ENCODE measurements at regions not wholly inside any gene's neighbourhood (a gene's known extent, or its start where the extent isn't known, plus 50 kb on each side); places are given as distances from the start of the nearest gene placed in this dataset.

DNA sequence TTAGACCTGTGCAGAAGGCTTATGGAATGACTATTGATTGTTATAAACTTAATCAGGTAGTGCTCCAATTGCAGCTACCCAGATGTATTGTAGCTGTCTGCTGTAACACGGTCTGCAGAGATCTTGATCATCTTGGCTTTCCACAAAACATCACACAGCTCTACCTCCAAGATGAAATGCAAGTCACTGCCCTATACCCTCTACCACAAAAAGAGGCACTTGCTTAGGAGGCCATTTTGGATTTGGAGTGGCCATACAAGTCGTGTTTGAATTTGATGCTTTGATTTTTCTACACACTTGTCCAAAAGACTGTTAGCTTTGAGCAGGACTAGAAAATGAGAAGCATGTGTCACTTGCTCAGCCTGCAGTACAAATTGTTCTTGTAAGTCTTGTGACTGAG, 377.2 kb downstream of the TNS3 start:
- Histone ChIP-seq H3K4ac (ENCODE audit: low read depth, low read length) (no peak overlapping the region), H3K18ac (ENCODE audit: low read depth, low read length) (no peak overlapping the region), H3K9me3 (ENCODE audit: control insufficient read depth, insufficient read depth, low read length) (peaks cover 2% of the 10 kb centered on the region; the same call in 1 of the 2 replicates), H3K36me3 (ENCODE audit: control insufficient read depth, insufficient read depth, low read length) (no peaks in the 10 kb centered on the region), H3K9me1 (ENCODE audit: insufficient read depth, low read length) (no peaks in the 10 kb centered on the region; the same call in 1 of the 2 replicates), H2AK9ac (replicated peaks; ENCODE audit: low read depth, low read length, poor library complexity) (no peak overlapping the region), H2BK20ac (ENCODE audit: low read depth, low read length) (no peak overlapping the region), H3K23ac (ENCODE audit: low read depth, low read length) (no peak overlapping the region), H4K5ac (ENCODE audit: low read depth, low read length) (no peak overlapping the region), H3K27me3 (ENCODE audit: control insufficient read depth, insufficient read depth, low read length) (peaks cover 48% of the 10 kb centered on the region), H3K9ac (ENCODE audit: low read depth, low read length) (no peak overlapping the region), H2BK5ac (ENCODE audit: low read depth, low read length, poor library complexity, severe bottlenecking) (no peak overlapping the region), H2BK15ac (ENCODE audit: low read depth, low read length) (no peak overlapping the region), H4K91ac (ENCODE audit: insufficient read depth, low read depth, low read length) (no peak overlapping the region), H4K8ac (ENCODE audit: low read depth in 2 of 2, low read length in 2 of 2) (no peak overlapping the region), H3K4me1 (ENCODE audit: control insufficient read depth, insufficient read depth, low read length) (peaks cover 2% of the 10 kb centered on the region; the same call in 1 of the 2 replicates), H3K79me1 (ENCODE audit: low read depth in 1 of 2, low read length in 2 of 2) (no peaks in the 10 kb centered on the region), H3K4me3 (ENCODE audit: insufficient read depth, low read depth, low read length) (no peak overlapping the region), H3K56ac (ENCODE audit: extremely low read depth, insufficient read depth, low read length) (no peak overlapping the region), H3K4me2 (ENCODE audit: low read depth, low read length) (no peak overlapping the region), H2AFZ (replicated peaks; ENCODE audit: low read length, poor library complexity) (no peak overlapping the region), H3K27ac (ENCODE audit: insufficient read depth, low read length) (no peak overlapping the region), H2BK120ac (ENCODE audit: low read depth, low read length) (no peak overlapping the region), H4K20me1 (ENCODE audit: insufficient read depth, low read length) (no peaks in the 10 kb centered on the region), H2AK5ac (ENCODE audit: low read depth, low read length) (no peak overlapping the region), H3K14ac (replicated peaks; ENCODE audit: low read depth, low read length) (no peak overlapping the region)
- dilution Hi-C loops (cut with HindIII; ENCODE audit: low sequenced_read_pairs, unreplicated experiment) (no loop called here), intact Hi-C loops (cut with micrococcal nuclease) (no loop called here), in situ Hi-C loops (cut with MboI; ENCODE audit: low sequenced_read_pairs) (no loop called here)
- TF ChIP-seq, protein P1, sequence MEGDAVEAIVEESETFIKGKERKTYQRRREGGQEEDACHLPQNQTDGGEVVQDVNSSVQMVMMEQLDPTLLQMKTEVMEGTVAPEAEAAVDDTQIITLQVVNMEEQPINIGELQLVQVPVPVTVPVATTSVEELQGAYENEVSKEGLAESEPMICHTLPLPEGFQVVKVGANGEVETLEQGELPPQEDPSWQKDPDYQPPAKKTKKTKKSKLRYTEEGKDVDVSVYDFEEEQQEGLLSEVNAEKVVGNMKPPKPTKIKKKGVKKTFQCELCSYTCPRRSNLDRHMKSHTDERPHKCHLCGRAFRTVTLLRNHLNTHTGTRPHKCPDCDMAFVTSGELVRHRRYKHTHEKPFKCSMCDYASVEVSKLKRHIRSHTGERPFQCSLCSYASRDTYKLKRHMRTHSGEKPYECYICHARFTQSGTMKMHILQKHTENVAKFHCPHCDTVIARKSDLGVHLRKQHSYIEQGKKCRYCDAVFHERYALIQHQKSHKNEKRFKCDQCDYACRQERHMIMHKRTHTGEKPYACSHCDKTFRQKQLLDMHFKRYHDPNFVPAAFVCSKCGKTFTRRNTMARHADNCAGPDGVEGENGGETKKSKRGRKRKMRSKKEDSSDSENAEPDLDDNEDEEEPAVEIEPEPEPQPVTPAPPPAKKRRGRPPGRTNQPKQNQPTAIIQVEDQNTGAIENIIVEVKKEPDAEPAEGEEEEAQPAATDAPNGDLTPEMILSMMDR (conservative IDR thresholded peaks at IDR 0.05; ENCODE audit: low read depth, low read length) = no peak
- TF ChIP-seq RFX5 (IDR thresholded peaks at IDR 0.05; ENCODE audit: low read depth, low read length) (no peak), RAD21 (IDR thresholded peaks at IDR 0.05; ENCODE audit: low read length) (no peak), BHLHE40 (IDR thresholded peaks at IDR 0.05; ENCODE audit: low read depth, low read length) (no peak), MXI1 (IDR thresholded peaks at IDR 0.05; ENCODE audit: borderline replicate concordance, low read depth, low read length) (no peak), MAZ (IDR thresholded peaks at IDR 0.05; ENCODE audit: borderline replicate concordance, low read depth, low read length) (no peak), CEBPB (IDR thresholded peaks at IDR 0.05; ENCODE audit: low read depth, low read length) (no peak), NFE2L2 (IDR thresholded peaks at IDR 0.05; ENCODE audit: low read depth, low read length) (no peak)
- DNase-seq (no peak), ATAC-seq (ENCODE audit: low read depth) (no peak)
- CTCF ChIA-PET = no interaction called here
- WGBS, 2 experiments (ENCODE audit: extremely low coverage in 2 of 2, insufficient read length in 1 of 2) = no CpG with 5 or more reads among the region's 2 CpGs
- POLR2A ChIA-PET (ENCODE audit: unreplicated experiment) = no interaction called here
- BruUV-seq (replicated peaks) = no TSS peak

Measured in IMR-90 (cell line).